Thoracic aorta (tissue), 2 donors: ENCODE measurements at regions not wholly inside any gene's neighbourhood (a gene's known extent, or its start where the extent isn't known, plus 50 kb on each side); places are given as distances from the start of the nearest gene placed in this dataset.
"Not testable (repeated sequence)": the region's sequence is repeated elsewhere in the genome, so short reads cannot be mapped to it uniquely, and the experiment has no call there.

Experiments
- ATAC-seq: fragments of 150-250 bp; one replicate; pipeline ENCODE4 v1.8.0; 2017; ENCODE audit warnings: low read depth; ENCODE audit not compliant: insufficient number of reproducible peaks, low FRiP score
- DNase-seq: peaks from one replicate; pipeline ENCODE4 v3.0.0-alpha.2; 2020; ENCODE audit warnings: low spot score
- H3K27ac ChIP-seq, 2 donors: fragments of 200-600 bp; sonication (generic); 1 replicate in 1 of 2; 2 replicates in 1 of 2; pipeline ENCODE4 v1.5.1; 2016; ENCODE audit warnings: mild to moderate bottlenecking in 2 of 2, moderate library complexity in 2 of 2
- H3K27me3 ChIP-seq: fragments of 200-600 bp; sonication (generic); replicated peaks from 2 replicates; pipeline ENCODE4 v1.6.0; 2016; ENCODE audit warnings: mild to moderate bottlenecking; ENCODE audit not compliant: insufficient read depth
- H3K36me3 ChIP-seq: fragments of 200-600 bp; sonication (generic); one replicate; pipeline ENCODE4 v1.5.1; 2016
- H3K4me1 ChIP-seq, 2 donors: fragments of 200-600 bp; sonication (generic); 1 replicate in 1 of 2; 2 replicates in 1 of 2; pipeline versions ENCODE4 v1.5.1 to v1.6.0; 2016; ENCODE audit warnings: low read depth in 2 of 2, mild to moderate bottlenecking in 1 of 2; ENCODE audit not compliant: control insufficient read depth in 1 of 2
- H3K4me3 ChIP-seq: fragments of 200-600 bp; sonication (generic); 2 replicates; pipeline ENCODE4 v1.5.1; 2016; ENCODE audit warnings: mild to moderate bottlenecking
- H3K9me3 ChIP-seq: fragments of 200-600 bp; sonication (generic); 2 replicates; pipeline ENCODE4 v1.5.1; 2016
- TF ChIP-seq, protein P1 (sequence below): fragments of 200-600 bp; sonication (generic); IDR thresholded peaks from one replicate; pipeline ENCODE4 v1.5.1; 2019; ENCODE audit warnings: antibody characterized with exemption

DNA sequence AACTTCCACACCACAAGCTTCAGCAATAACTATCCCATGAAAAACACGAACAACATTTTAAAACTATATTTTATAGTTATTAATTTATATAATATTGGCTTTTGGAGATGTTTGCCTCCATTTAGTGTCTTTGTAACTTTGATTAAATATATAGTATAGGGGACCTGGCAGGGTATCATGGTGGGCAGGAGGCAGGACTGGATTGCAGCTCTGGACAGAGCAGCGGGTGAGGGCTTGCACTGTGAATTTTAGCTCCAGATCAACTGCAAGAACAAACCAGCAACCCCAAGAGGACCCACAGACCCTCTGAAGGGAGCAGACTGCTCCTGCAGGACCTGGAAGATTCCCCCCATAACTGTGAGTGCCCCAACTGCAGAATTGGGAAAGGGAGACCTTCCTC, 777.9 kb downstream of the KCNJ2 start:
- Histone ChIP-seq H3K36me3 (no peaks in the 10 kb centered on the region), H3K4me1 (no peaks in the 10 kb centered on the region), H3K27me3 (no peaks in the 10 kb centered on the region), H3K27ac (no peak overlapping the region), H3K9me3 (no peaks in the 10 kb centered on the region), H3K4me3 (no peak overlapping the region)
- TF ChIP-seq, protein P1, sequence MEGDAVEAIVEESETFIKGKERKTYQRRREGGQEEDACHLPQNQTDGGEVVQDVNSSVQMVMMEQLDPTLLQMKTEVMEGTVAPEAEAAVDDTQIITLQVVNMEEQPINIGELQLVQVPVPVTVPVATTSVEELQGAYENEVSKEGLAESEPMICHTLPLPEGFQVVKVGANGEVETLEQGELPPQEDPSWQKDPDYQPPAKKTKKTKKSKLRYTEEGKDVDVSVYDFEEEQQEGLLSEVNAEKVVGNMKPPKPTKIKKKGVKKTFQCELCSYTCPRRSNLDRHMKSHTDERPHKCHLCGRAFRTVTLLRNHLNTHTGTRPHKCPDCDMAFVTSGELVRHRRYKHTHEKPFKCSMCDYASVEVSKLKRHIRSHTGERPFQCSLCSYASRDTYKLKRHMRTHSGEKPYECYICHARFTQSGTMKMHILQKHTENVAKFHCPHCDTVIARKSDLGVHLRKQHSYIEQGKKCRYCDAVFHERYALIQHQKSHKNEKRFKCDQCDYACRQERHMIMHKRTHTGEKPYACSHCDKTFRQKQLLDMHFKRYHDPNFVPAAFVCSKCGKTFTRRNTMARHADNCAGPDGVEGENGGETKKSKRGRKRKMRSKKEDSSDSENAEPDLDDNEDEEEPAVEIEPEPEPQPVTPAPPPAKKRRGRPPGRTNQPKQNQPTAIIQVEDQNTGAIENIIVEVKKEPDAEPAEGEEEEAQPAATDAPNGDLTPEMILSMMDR = no peak
- no peak for DNase-seq
- ATAC-seq = no peak

DNA sequence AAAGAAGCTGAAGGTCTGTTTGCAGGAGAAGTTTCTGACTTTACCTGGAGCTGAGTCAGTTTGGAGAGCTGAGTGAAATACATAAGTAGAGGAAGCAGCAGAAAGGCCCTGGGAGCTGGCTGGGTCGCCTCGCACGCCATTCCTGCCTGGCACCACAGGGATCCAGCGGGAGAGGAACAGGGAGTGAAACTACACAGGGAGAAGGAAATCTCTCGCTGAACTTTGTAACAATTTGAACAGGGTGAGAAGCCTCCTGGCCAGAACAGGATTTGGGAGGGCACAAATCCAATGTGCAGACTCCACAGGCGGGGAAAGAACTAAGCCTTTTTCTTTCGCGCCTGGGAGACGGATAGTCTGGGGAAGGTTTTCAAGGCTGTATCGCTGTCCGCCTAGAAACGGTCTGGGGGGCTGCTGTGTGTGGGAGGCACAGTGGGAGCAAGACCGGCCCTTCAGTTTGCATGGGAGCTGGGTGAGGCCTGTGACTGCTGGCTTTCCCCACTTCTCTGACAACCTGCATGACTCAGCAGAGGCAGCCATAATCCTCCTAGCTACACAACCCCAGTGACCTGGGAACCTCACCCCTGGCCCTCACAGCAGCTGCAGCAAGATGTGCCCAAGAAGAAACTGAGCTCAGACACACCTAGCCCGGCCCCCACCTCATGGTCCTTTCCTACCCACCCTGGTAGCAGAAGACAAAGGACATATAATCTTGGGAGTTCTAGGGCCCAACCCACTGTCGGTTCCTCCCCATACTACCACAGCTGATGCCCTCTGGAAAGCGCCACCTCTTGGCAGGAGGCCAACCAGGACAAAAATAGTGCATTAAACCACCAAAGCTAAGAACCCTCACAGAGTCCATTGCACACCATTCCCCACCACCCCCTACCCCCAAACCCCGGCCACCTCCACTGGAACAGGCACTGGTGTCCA, 778.6 kb downstream of the KCNJ2 start:
- no peaks in the 10 kb centered on the region for H3K9me3 ChIP-seq
- H3K36me3 ChIP-seq = no peaks in the 10 kb centered on the region
- no peak for ATAC-seq

DNA sequence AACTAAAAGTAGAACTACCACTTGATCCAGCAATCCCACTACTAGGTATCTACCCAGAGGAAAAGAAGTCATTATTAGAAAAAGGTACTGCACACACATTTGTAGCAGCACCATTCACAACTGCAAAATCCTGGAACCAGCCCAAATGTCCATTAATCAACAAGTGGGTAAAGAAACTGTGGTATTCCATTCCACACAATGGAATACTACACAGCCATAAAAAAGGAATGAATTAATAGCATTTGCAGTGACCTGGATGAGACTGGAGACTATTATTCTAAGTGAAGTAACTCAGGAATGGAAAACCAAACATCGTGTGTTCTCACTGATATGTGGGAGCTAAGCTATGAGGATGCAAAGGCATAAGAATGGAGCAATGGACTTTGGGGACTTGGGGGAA, 783.8 kb downstream of the KCNJ2 start:
- H3K27me3 ChIP-seq, H3K27ac ChIP-seq, H3K4me1 ChIP-seq: not testable (repeated sequence)

More for the DNA sequence above, 778.6 kb downstream of the KCNJ2 start:
- no peaks in the 10 kb centered on the region for H3K4me1 ChIP-seq
- H3K27ac ChIP-seq = no peak overlapping the region
- H3K27me3 ChIP-seq = no peaks in the 10 kb centered on the region
- no peak overlapping the region for H3K4me3 ChIP-seq
- DNase-seq = no peak
- TF ChIP-seq, protein P1 = no peak

DNA sequence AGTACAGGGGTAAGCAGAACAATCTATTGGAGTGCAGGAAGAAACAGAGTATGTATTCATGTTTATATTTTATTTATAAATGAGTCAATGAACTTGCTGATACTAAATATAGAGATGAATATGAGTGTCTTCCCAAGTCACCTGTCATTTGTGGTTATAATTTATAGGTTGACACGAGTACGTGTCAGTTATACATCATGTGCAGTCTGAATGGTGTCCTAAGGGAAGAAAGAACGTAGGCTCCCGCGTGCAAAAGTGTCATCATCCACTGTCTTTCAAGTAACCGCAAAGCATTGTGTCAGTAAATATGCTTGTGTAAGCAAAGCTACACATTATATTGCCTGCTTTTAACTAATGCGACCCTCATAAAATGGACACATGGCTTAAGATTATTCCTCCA, 786.1 kb downstream of the KCNJ2 start:
- ATAC-seq (no peak), DNase-seq (no peak)
- Histone ChIP-seq H3K4me1 (no peaks in the 10 kb centered on the region), H3K36me3 (no peaks in the 10 kb centered on the region), H3K27ac (no peak overlapping the region), H3K4me3 (no peak overlapping the region), H3K27me3 (no peaks in the 10 kb centered on the region), H3K9me3 (no peaks in the 10 kb centered on the region)
- TF ChIP-seq, protein P1 = no peak

More for the DNA sequence above, 783.8 kb downstream of the KCNJ2 start:
- not testable (repeated sequence) for H3K4me3 ChIP-seq, H3K36me3 ChIP-seq, ATAC-seq, DNase-seq, H3K9me3 ChIP-seq

DNA sequence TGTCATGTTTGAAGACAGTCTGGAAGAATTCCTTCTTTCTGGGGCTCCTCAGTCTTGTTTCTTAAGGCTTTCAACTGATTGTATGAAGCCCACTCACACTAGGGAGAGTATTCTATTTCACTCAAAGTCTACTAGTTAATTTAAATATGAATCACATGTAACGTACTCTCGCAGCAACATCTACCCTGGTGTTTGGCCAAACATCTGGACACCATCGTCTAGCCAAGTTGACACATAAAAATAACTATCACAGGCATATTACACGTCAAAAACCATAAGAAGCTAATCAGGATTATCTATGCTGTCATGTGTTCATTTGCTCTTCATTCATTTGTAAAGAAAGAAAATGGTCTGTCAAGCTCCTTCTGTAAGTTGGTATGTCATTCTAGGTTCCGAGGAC, 787.4 kb downstream of the KCNJ2 start:
- Histone ChIP-seq H3K27me3 (no peaks in the 10 kb centered on the region), H3K4me1 (no peaks in the 10 kb centered on the region), H3K9me3 (no peaks in the 10 kb centered on the region), H3K27ac (no peak overlapping the region), H3K36me3 (no peaks in the 10 kb centered on the region), H3K4me3 (no peak overlapping the region)
- TF ChIP-seq, protein P1 = no peak
- ATAC-seq (no peak), DNase-seq (no peak)
